Lower leg skin (tissue), 4 donors: ENCODE measurements at regions not wholly inside any gene's neighbourhood (a gene's known extent, or its start where the extent isn't known, plus 50 kb on each side); places are given as distances from the start of the nearest gene placed in this dataset.

Experiments
- DNase-seq, 2 donors: peaks; one replicate each; pipeline ENCODE4 v3.0.0-alpha.2; 2019; ENCODE audit warnings: low spot score in 2 of 2
- H3K4me3 ChIP-seq: fragments of 200-600 bp; sonication (generic); 2 replicates; pipeline ENCODE4 v1.5.1; 2017; ENCODE audit warnings: mild to moderate bottlenecking, low read depth; ENCODE audit not compliant: poor library complexity, severe bottlenecking
- CTCF ChIP-seq, 3 donors: fragments of 450-650 bp; IDR thresholded peaks; one replicate each; pipeline ENCODE4 v1.5.1; 2016; ENCODE audit warnings: antibody characterized with exemption in 3 of 3, mild to moderate bottlenecking in 3 of 3, moderate library complexity in 2 of 3
- POLR2A ChIP-seq, 2 donors: fragments of 450-650 bp; IDR thresholded peaks; one replicate each; pipeline ENCODE4 v1.6.1; 2016 to 2017; ENCODE audit warnings: antibody characterized with exemption in 2 of 2, mild to moderate bottlenecking in 1 of 2, moderate library complexity in 1 of 2
- WGBS, 2 donors: methylation state at CpG; one replicate each; pipeline ENCODE4 v1.1.5; 2018; 5-methylcytosine and 5-hydroxymethylcytosine counted together
- intact Hi-C: fragments of 100-400 bp; cut with DNase I; formaldehyde crosslinking; loops from one replicate; pipeline ENCODE4 v1.15.0; 2023; ENCODE audit warnings: low total_unique reads

DNA sequence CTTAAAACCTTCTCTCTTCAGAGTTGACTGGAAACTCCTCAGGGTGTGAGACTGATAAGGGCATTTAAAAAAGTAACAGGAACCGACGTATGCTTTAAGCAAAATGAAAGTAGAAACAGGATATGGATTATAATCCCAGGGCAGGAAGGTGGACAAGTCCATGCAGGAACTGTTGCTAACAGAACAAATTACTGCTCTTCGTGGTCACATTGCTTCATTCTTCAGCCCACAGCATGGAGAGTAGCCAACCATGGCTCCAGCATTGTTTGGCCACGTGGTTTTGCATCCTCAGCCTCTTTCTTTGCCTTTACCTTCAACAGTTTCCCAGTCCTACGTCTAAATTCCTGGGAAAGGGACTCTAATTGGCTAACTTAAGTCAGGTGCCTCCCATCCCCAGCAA lies 563.1 kb upstream of the ISX start:
- H3K4me3 ChIP-seq: no peak overlapping the region
- intact Hi-C loops: no loop called here
- TF ChIP-seq CTCF (IDR thresholded peaks at IDR 0.05) (no peak), POLR2A (IDR thresholded peaks at IDR 0.05) (no peak)
- DNase-seq: no peak
- WGBS, 2 donors: 40 to 41% methylated on average over 5 of the region's 5 CpGs

DNA sequence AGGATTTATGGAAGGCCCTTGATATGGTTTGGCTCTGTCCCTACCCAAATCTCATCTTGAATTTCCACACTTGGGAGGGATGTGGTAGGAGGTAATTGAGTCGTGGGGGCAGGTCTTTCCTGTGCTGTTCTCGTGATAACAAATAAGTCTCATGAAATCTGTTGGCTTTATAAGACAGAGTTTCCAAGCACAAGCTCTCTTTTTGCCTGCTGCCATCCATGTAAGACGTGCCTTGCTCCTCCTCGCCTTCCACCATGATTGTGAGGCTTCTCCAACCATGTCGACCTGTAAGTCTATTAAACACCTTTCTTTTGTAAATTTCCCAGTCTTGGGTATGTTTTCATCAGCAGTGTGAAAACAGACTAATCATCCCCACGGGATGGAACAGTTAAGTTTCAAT lies 557.2 kb upstream of the ISX start:
- intact Hi-C loops: no loop called here
- DNase-seq: no peak
- WGBS, 2 donors: 65 to 72% methylated on average over 6 of the region's 6 CpGs
- TF ChIP-seq CTCF (IDR thresholded peaks at IDR 0.05) (no peak), POLR2A (IDR thresholded peaks at IDR 0.05) (no peak)
- H3K4me3 ChIP-seq: no peak overlapping the region

GRCh38 chr22:34526681-34527080 lies 539.3 kb upstream of the ISX start:
- intact Hi-C loops: no loop called here
- WGBS, 2 donors: 90 to 93% methylated on average over 2 of the region's 2 CpGs
- TF ChIP-seq POLR2A (IDR thresholded peaks at IDR 0.05) (no peak), CTCF (IDR thresholded peaks at IDR 0.05) (no peak)

DNA sequence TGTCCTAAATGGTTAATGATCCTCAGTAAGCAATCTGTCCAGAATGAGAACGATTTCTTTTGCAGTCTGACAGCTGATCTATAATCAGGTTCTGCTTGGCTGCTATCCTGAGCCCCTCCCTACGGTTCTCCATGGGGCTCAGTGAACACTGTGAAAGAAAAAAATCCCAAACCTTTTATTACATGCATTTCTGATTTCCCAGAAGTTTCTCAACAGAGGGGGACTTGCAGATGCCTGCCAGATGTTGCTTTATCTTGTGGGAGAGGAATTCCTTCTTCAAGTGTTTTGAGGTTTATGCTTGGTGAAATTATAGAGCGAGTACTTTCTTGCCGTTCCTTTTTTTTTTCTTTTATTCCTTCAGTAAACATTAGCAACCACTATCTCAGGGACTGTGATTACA lies 531.9 kb upstream of the ISX start:
- DNase-seq: no peak
- intact Hi-C loops: no loop called here
- no peak overlapping the region for H3K4me3 ChIP-seq
- TF ChIP-seq CTCF (IDR thresholded peaks at IDR 0.05) (no peak), POLR2A (IDR thresholded peaks at IDR 0.05) (no peak)
- WGBS, 2 donors: 22 to 28% methylated on average over 4 of the region's 4 CpGs

More at GRCh38 chr22:34526681-34527080, 539.3 kb upstream of the ISX start:
- no peak overlapping the region for H3K4me3 ChIP-seq
- no peak for DNase-seq

GRCh38 chr22:34567367-34567766 lies 498.6 kb upstream of the ISX start:
- DNase-seq: no peak
- no peak for TF ChIP-seq POLR2A (IDR thresholded peaks at IDR 0.05)
- no peak for TF ChIP-seq CTCF (IDR thresholded peaks at IDR 0.05)
- intact Hi-C loops: no loop called here
- no peak overlapping the region for H3K4me3 ChIP-seq
- 76 to 84% methylated on average over 4 of the region's 4 CpGs for WGBS, 2 donors

DNA sequence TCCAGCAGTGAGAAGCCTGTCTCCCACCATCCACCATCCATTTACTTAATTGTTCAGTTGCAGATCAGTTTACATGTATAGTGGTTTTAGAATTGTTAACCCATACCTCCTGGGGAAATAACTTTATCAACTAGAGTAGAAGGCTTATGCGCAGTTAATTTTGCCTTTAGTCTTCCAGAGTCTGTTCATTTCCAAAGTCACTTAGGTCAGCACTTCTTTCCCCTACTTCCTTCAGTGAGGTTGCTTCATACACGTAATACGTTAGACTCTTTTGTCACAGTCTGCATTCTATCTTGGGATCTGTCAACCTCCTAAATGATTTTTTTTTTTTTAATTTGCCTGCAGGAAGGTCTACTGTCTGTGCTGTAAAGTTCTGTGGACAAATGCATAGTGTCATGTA lies 495.6 kb upstream of the ISX start:
- H3K4me3 ChIP-seq: no peak overlapping the region
- 58 to 76% methylated on average over 3 of the region's 3 CpGs for WGBS, 2 donors
- DNase-seq: no peak
- intact Hi-C loops: no loop called here
- TF ChIP-seq CTCF (IDR thresholded peaks at IDR 0.05): no peak
- TF ChIP-seq POLR2A (IDR thresholded peaks at IDR 0.05): no peak
